Heart right ventricle (tissue), 16 donors: ENCODE measurements at regions not wholly inside any gene's neighbourhood (a gene's known extent, or its start where the extent isn't known, plus 50 kb on each side); places are given as distances from the start of the nearest gene placed in this dataset.

Experiments used
- ATAC-seq, 8 donors: fragments of 200-7000 bp; cut with Tn5 transposase; one replicate each; pipeline ENCODE4 v1.9.1; 2020; ENCODE audit warnings: mild to moderate bottlenecking in 8 of 8, moderate library complexity in 8 of 8, moderate number of reproducible peaks in 1 of 8
- DNase-seq, 2 donors: peaks; one replicate each; pipeline ENCODE4 v3.0.0-alpha.2; 2020
- H3K27ac ChIP-seq, 10 donors: fragments of 200-600 bp; sonication (generic) in 2 of 10; one replicate each; pipeline versions ENCODE4 v1.5.0 to v1.8.0; 2020 to 2022; ENCODE audit warnings: mild to moderate bottlenecking in 3 of 10
- H3K27me3 ChIP-seq, 7 donors: fragments of 200-600 bp; one replicate each; pipeline ENCODE4 v1.8.0; 2021 to 2022; ENCODE audit warnings: mild to moderate bottlenecking in 2 of 7
- H3K36me3 ChIP-seq, 9 donors: fragments of 200-600 bp; sonication (generic) in 1 of 9; one replicate each; pipeline versions ENCODE4 v1.5.0 to v1.8.0; 2020 to 2022; ENCODE audit warnings: mild to moderate bottlenecking in 2 of 9
- H3K4me1 ChIP-seq, 9 donors: fragments of 200-600 bp; sonication (generic) in 1 of 9; one replicate each; pipeline versions ENCODE4 v1.5.0 to v1.8.0; 2020 to 2022; ENCODE audit warnings: mild to moderate bottlenecking in 4 of 9
- H3K4me3 ChIP-seq, 10 donors: fragments of 200-600 bp; sonication (generic) in 2 of 10; one replicate each; pipeline versions ENCODE4 v1.5.0 to v1.8.0; 2020 to 2022; ENCODE audit warnings: mild to moderate bottlenecking in 7 of 10, moderate library complexity in 2 of 10
- H3K9me3 ChIP-seq, 11 donors: fragments of 200-600 bp in 10 of 11; sonication (generic) in 2 of 11; one replicate each; pipeline versions ENCODE4 v1.5.0 to v1.8.0; 2013 to 2022; ENCODE audit warnings: mild to moderate bottlenecking in 2 of 11, control low read depth in 1 of 11, moderate library complexity in 1 of 11
- CTCF ChIP-seq, 9 donors: fragments of 200-600 bp; sonication (generic) in 2 of 9; IDR thresholded peaks; one replicate each; pipeline versions ENCODE4 v1.5.0 to v1.8.0; 2021 to 2022; ENCODE audit warnings: antibody characterized with exemption in 9 of 9, mild to moderate bottlenecking in 5 of 9, moderate library complexity in 1 of 9
- WGBS, 2 donors: extraction: QIAGEN DNeasy Blood & Tissue Kit; methylation state at CpG; one replicate each; pipeline ENCODE4 v1.1.7; 2013; ENCODE audit warnings: inconsistent platforms in 1 of 2; 5-methylcytosine and 5-hydroxymethylcytosine counted together
- intact Hi-C, 10 donors: fragments of 100-400 bp; cut with DNase I; formaldehyde crosslinking; loops; one replicate each; pipeline versions ENCODE4 v1.11.1 to v1.14.2; 2022
- donor health status: Arrhythmogenic right ventricular cardiomyopathy.
- donor health status: ischemic (EF 13 %, LVEDD 7.1; RV severe dilation, severe dysfunction).
- donor health status: healthy with polysubstance abuse.
- donor health status: DM: no; HTN: yes; CAD: no.
- donor health status: DM: no; HTN: no; CAD: no.
- donor health status: ischemic (EF 25% LVEDD 6.9; RV normal size, moderate dysfunction).
- donor health status: ischemic (EF 25% LVEDD 5.7; RV mildly dilated, moderate dysfunction).
- donor health status: healthy.
- donor health status: DM: yes; HTN: yes; CAD: no.
- donor health status: Ischemic cardiomyopathy.
- donor health status: ischemic (EF 35%, LVEDD 5.7; RV mildly dilated, moderate dysfunction).
- donor health status: nonischemic (EF 11% LVEDD 7.7; RV severe dilation, severe dysfunction).
- donor health status: DM: yes; HTN: yes; CAD: no.
- donor health status: PGD.
- donor health status: ischemic (EF 29% LVEDD 5.4; RV normal size, mild dysfunction).
- donor health status: nonischemic (EF 23%, LVEDD 6.1; RV moderate dilation, normal function).

- Histone ChIP-seq H3K4me1 (no peaks in the 10 kb centered on the region), H3K4me3 (no peak overlapping the region), H3K27me3 (no peaks in the 10 kb centered on the region), H3K36me3 (no peaks in the 10 kb centered on the region), H3K27ac (no peak overlapping the region), H3K9me3 (peaks cover 0 to 19% (median 0%) of the 10 kb centered on the region in 11 donors)
- intact Hi-C loops: no loop called here
- 87 to 88% methylated on average over 3 of the region's 3 CpGs for WGBS, 2 donors
- DNase-seq (no peak), ATAC-seq (no peak)
- TF ChIP-seq CTCF (IDR thresholded peaks at IDR 0.05): no peak
Observed at GRCh38 chr13:57438072-57438471, 193.5 kb upstream of the PCDH17 start.

- Histone ChIP-seq H3K9me3 (peaks cover 0 to 10% (median 0%) of the 10 kb centered on the region in 11 donors), H3K27me3 (no peaks in the 10 kb centered on the region), H3K4me1 (no peaks in the 10 kb centered on the region), H3K36me3 (no peaks in the 10 kb centered on the region), H3K27ac (no peak overlapping the region), H3K4me3 (no peak overlapping the region)
- TF ChIP-seq CTCF (IDR thresholded peaks at IDR 0.05): no peak
- 82 to 88% methylated on average over 2 of the region's 2 CpGs for WGBS, 2 donors
- intact Hi-C loops: no loop called here
- DNase-seq (no peak), ATAC-seq (no peak)
Observed at GRCh38 chr13:57443494-57443893, 188.1 kb upstream of the PCDH17 start.

GRCh38 chr13:57450356-57450755 lies 181.2 kb upstream of the PCDH17 start:
- DNase-seq (no peak), ATAC-seq (no peak)
- no peaks in the 10 kb centered on the region for H3K36me3 ChIP-seq
- no peaks in the 10 kb centered on the region for H3K27me3 ChIP-seq
- H3K4me1 ChIP-seq: no peaks in the 10 kb centered on the region
- H3K4me3 ChIP-seq: no peak overlapping the region
- WGBS, 2 donors: 66 to 68% methylated on average over 2 of the region's 2 CpGs
- no peak overlapping the region for H3K27ac ChIP-seq
- no peaks in the 10 kb centered on the region for H3K9me3 ChIP-seq
- TF ChIP-seq CTCF (IDR thresholded peaks at IDR 0.05): no peak
- intact Hi-C loops: no loop called here

- Histone ChIP-seq H3K36me3 (no peaks in the 10 kb centered on the region), H3K9me3 (no peaks in the 10 kb centered on the region), H3K27me3 (no peaks in the 10 kb centered on the region), H3K4me3 (no peak overlapping the region), H3K4me1 (no peaks in the 10 kb centered on the region), H3K27ac (no peak overlapping the region)
- no peak for TF ChIP-seq CTCF (IDR thresholded peaks at IDR 0.05)
- 49 to 51% methylated on average over 2 of the region's 2 CpGs for WGBS, 2 donors
- ATAC-seq (no peak), DNase-seq (no peak)
- intact Hi-C loops: no loop called here
Observed at GRCh38 chr13:57452228-57452627, 179.3 kb upstream of the PCDH17 start.

GRCh38 chr13:57470491-57470890 lies 161.1 kb upstream of the PCDH17 start:
- no peak for DNase-seq
- no peak overlapping the region for H3K27ac ChIP-seq
- intact Hi-C loops: no loop called here
- H3K4me1 ChIP-seq: no peaks in the 10 kb centered on the region
- no peak overlapping the region for H3K4me3 ChIP-seq
- ATAC-seq: no peak
- no peak for TF ChIP-seq CTCF (IDR thresholded peaks at IDR 0.05)
- 79 to 83% methylated on average over 1 of the region's 1 CpG for WGBS, 2 donors
- H3K36me3 ChIP-seq: no peaks in the 10 kb centered on the region
- H3K9me3 ChIP-seq: no peaks in the 10 kb centered on the region
- H3K27me3 ChIP-seq: no peaks in the 10 kb centered on the region
